T-helper 17 cell (primary cell): ENCODE measurements at regions not wholly inside any gene's neighbourhood (a gene's known extent, or its start where the extent isn't known, plus 50 kb on each side); places are given as distances from the start of the nearest gene placed in this dataset.

ENCODE experiments used
- ATAC-seq: fragments of 150-1000 bp; cut with Tn5 transposase; 2 replicates; pipeline ENCODE4 v1.10.0; 2021; ENCODE audit warnings: mild to moderate bottlenecking, moderate library complexity
- DNase-seq, 3 donors: peaks; one replicate each; pipeline versions ENCODE4 v3.0.0 to v3.0.0-alpha.2; 2020 to 2021
- H3K9me3 ChIP-seq: one replicate; pipeline ENCODE4 v1.7.0; 2013; ENCODE audit warnings: low read length, mild to moderate bottlenecking; ENCODE audit not compliant: control insufficient read depth, poor library complexity, severe bottlenecking
- H3K27ac Mint-ChIP-seq: one replicate; pipeline ENCODE4 v1.8.0; 2022; ENCODE audit warnings: mild to moderate bottlenecking, moderate library complexity, mixed read lengths
- H3K27me3 Mint-ChIP-seq: one replicate; pipeline ENCODE4 v1.8.0; 2022; ENCODE audit warnings: mixed read lengths
- H3K36me3 Mint-ChIP-seq: one replicate; pipeline ENCODE4 v1.8.0; 2022; ENCODE audit warnings: low read depth, mixed read lengths
- H3K4me1 Mint-ChIP-seq: one replicate; pipeline ENCODE4 v1.8.0; 2022; ENCODE audit warnings: mild to moderate bottlenecking, mixed read lengths
- H3K4me3 Mint-ChIP-seq: one replicate; pipeline ENCODE4 v1.8.0; 2022; ENCODE audit warnings: mild to moderate bottlenecking, moderate library complexity, mixed read lengths

GRCh38 chr15:36067483-36068274 is 511.7 kb upstream of the CDIN1 start:
- Mint-ChIP-seq H3K27ac (no peak overlapping the region), H3K4me3 (no peak overlapping the region), H3K4me1 (no peaks in the 10 kb centered on the region), H3K36me3 (no peaks in the 10 kb centered on the region), H3K27me3 (no peaks in the 10 kb centered on the region)
- DNase-seq (no peak), ATAC-seq (no peak)
- H3K9me3 ChIP-seq = no peaks in the 10 kb centered on the region

GRCh38 chr15:36075333-36075732 is 504.1 kb upstream of the CDIN1 start:
- DNase-seq (no peak), ATAC-seq (no peak)
- no peaks in the 10 kb centered on the region for H3K36me3 Mint-ChIP-seq
- no peak overlapping the region for H3K4me3 Mint-ChIP-seq
- no peak overlapping the region for H3K27ac Mint-ChIP-seq
- H3K9me3 ChIP-seq = no peaks in the 10 kb centered on the region
- H3K4me1 Mint-ChIP-seq = no peaks in the 10 kb centered on the region
- H3K27me3 Mint-ChIP-seq = no peaks in the 10 kb centered on the region

DNA sequence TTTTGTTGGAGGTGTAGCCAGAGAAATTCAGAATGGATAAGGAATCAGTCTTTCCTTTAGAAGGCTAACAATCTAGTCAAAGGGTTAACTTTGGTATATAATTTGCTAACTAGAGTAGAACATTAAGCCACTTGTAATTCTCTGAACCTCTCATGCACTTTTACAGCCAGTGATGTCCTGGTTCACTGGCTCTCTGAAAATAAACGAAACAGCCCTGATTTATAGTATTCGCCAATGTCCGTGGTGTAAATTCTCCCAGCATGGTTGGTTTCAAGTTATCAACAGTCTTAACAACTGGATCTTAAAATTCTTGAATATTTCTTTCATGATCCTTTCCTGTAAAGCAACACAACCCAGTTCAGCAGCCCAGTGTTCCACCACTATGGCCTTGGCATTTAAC is 500.4 kb upstream of the CDIN1 start:
- Mint-ChIP-seq H3K4me3 (no peak overlapping the region), H3K27me3 (no peaks in the 10 kb centered on the region), H3K27ac (no peak overlapping the region), H3K36me3 (no peaks in the 10 kb centered on the region), H3K4me1 (no peaks in the 10 kb centered on the region)
- DNase-seq (no peak), ATAC-seq (no peak)
- H3K9me3 ChIP-seq = no peaks in the 10 kb centered on the region

DNA sequence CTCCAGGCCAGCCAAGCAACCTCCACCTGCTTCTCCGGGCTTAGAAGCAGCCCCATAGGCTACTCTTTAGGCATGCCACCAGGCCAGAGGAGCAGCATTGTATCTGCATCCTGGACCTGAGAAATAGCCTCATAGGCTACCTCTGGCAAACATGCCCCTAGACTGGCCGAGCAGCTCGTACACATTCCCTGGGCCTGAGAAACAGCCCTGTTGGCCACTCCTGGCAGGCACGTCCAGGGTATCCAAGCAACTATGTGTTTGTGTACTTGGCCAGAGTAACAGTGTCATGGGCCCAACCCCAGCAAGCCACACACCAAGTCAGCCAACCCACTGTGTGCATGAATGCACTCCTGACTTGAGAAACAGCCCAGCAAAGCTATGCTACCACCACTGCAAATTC is 498.7 kb upstream of the CDIN1 start:
- Mint-ChIP-seq H3K27me3 (no peaks in the 10 kb centered on the region), H3K36me3 (no peaks in the 10 kb centered on the region), H3K4me1 (no peaks in the 10 kb centered on the region), H3K27ac (no peak overlapping the region), H3K4me3 (no peak overlapping the region)
- ATAC-seq (no peak), DNase-seq (no peak)
- no peaks in the 10 kb centered on the region for H3K9me3 ChIP-seq

GRCh38 chr15:36090286-36090946 is 489.0 kb upstream of the CDIN1 start:
- Mint-ChIP-seq H3K4me1 (no peaks in the 10 kb centered on the region), H3K27ac (no peak overlapping the region), H3K27me3 (no peaks in the 10 kb centered on the region), H3K36me3 (no peaks in the 10 kb centered on the region), H3K4me3 (no peak overlapping the region)
- ATAC-seq (no peak), DNase-seq (no peak)
- H3K9me3 ChIP-seq = no peaks in the 10 kb centered on the region

DNA sequence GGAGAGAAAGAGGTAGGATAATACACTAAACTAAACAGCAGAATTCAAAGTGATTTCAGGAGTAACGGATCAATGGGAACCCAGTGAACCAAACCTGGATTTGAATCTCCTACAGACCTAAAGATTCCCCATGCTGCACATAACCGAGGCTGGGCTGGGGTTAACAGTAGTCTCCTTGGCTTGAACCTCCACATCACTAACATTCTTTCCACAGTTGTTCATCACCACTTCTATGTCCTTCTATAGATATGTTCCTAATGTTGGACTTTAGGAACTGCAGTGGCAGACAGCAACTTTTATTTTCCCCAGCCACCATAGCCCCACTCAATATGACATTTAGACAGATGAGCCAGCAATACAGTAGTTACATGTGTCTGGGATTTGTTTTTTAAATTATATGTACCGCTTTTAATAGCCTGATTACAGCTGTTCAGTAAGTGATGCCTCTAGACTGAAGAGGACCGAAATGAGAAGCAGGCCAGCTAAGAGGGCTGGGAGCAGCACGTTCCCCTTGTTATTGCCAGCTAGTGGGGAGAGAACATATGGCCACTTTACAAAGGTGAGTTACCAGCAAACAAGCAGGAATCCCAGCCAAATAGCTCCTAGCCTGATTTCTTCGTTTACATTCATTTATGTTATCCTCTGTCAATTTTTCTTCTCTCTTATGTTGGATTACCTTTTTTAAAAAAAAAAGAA is 472.6 kb upstream of the CDIN1 start:
- H3K36me3 Mint-ChIP-seq = no peaks in the 10 kb centered on the region
- H3K9me3 ChIP-seq = no peaks in the 10 kb centered on the region
- H3K4me1 Mint-ChIP-seq = no peaks in the 10 kb centered on the region
- no peaks in the 10 kb centered on the region for H3K27me3 Mint-ChIP-seq
- ATAC-seq = no peak
- H3K27ac Mint-ChIP-seq = no peak overlapping the region
- H3K4me3 Mint-ChIP-seq = no peak overlapping the region
- DNase-seq = no peak

DNA sequence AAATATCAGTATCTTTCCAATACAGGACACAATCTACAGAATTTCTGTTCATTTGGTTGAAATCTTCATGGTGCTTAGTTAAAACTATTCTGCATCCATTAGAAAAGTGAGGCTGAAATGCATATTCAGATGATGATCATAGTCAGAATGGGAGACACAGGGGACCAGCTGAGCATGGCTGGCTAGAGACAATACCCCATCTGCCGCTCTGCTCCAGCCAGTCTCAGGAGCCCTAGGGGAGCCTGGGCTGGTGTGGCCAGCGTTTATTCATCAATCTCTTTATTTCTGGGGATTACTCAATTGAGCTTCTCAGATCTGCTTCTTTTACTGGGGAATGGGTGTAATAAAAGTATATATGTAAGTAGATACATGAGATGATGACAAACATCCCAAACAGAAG is 470.9 kb upstream of the CDIN1 start:
- H3K27ac Mint-ChIP-seq = no peak overlapping the region
- no peaks in the 10 kb centered on the region for H3K9me3 ChIP-seq
- H3K4me1 Mint-ChIP-seq = no peaks in the 10 kb centered on the region
- no peaks in the 10 kb centered on the region for H3K27me3 Mint-ChIP-seq
- DNase-seq = no peak
- no peak overlapping the region for H3K4me3 Mint-ChIP-seq
- no peak for ATAC-seq
- no peaks in the 10 kb centered on the region for H3K36me3 Mint-ChIP-seq

- Mint-ChIP-seq H3K27ac (no peak overlapping the region), H3K27me3 (no peaks in the 10 kb centered on the region), H3K4me1 (no peaks in the 10 kb centered on the region), H3K36me3 (no peaks in the 10 kb centered on the region), H3K4me3 (no peak overlapping the region)
- no peak for ATAC-seq
- DNase-seq = no peak
- H3K9me3 ChIP-seq = no peaks in the 10 kb centered on the region
These were observed 469.3 kb upstream of the CDIN1 start for GRCh38 chr15:36109943-36110658.

DNA sequence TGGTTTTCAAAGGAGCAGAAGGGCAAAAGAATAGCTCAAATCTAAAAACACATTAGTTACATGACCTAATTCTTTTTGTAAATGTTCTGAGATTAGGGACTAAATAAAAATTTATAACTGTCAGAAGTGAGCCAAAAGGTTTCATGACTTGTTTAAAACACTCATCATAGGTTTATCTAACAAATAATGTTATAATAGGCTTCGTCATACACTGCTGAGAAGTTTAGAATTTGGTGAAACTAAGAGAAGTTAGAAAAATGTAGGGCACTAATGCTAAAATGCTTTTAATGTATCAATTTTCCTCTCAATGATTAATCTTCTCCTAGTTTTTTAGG is 468.8 kb upstream of the CDIN1 start:
- DNase-seq (no peak), ATAC-seq (no peak)
- H3K27ac Mint-ChIP-seq = no peak overlapping the region
- H3K36me3 Mint-ChIP-seq = no peaks in the 10 kb centered on the region
- H3K4me3 Mint-ChIP-seq = no peak overlapping the region
- H3K27me3 Mint-ChIP-seq = no peaks in the 10 kb centered on the region
- H3K9me3 ChIP-seq = no peaks in the 10 kb centered on the region
- no peaks in the 10 kb centered on the region for H3K4me1 Mint-ChIP-seq

DNA sequence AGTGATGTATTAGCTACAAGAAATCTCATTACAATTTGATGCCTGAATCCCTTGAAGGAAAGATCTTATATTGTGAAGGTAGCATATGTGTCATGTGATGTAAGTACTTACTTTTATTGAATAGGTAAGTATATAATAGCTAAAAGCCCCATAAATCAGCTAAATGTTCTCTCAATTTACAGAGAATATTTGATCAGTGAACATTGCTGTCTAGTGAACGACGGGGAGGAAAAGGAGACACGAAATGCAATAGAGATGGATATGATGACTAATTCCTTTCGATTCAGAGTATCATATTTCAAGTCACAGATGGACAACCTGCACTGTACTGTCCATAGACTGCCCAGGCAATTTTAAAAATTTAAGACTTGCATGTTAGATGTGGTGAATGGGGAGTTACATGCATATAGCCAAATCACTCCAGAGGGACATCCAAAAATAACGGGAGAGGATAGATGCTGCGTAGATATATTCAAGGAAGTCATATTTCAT is 462.1 kb upstream of the CDIN1 start:
- H3K9me3 ChIP-seq = no peaks in the 10 kb centered on the region
- Mint-ChIP-seq H3K36me3 (no peaks in the 10 kb centered on the region), H3K27me3 (no peaks in the 10 kb centered on the region), H3K4me3 (no peak overlapping the region), H3K27ac (no peak overlapping the region), H3K4me1 (no peaks in the 10 kb centered on the region)
- DNase-seq = no peak
- ATAC-seq = no peak

DNA sequence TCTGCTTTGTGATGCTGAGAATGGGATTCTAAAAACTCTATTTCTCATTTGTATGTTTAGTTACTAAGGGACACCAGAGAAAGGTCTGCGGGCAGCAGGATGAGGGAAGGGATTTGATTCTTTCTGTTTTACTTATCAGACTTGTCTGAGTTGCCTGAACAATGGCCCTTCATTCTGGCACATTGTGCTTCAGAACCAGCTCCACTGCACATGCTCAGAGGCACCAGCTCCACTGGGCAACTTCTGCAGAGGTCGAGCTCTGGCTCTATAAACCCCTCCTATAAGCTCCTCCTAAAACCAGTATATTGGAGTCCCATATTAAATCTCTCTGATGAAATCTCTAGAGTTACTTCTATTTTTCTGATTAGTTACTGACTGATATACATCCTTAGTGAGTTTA is 453.2 kb upstream of the CDIN1 start:
- no peak overlapping the region for H3K4me3 Mint-ChIP-seq
- no peaks in the 10 kb centered on the region for H3K9me3 ChIP-seq
- no peaks in the 10 kb centered on the region for H3K27me3 Mint-ChIP-seq
- H3K4me1 Mint-ChIP-seq = no peaks in the 10 kb centered on the region
- no peak for ATAC-seq
- H3K36me3 Mint-ChIP-seq = no peaks in the 10 kb centered on the region
- DNase-seq = no peak
- no peak overlapping the region for H3K27ac Mint-ChIP-seq

- Mint-ChIP-seq H3K27ac (no peak overlapping the region), H3K4me3 (no peak overlapping the region), H3K27me3 (no peaks in the 10 kb centered on the region), H3K4me1 (no peaks in the 10 kb centered on the region), H3K36me3 (no peaks in the 10 kb centered on the region)
- DNase-seq (no peak), ATAC-seq (no peak)
- H3K9me3 ChIP-seq = no peaks in the 10 kb centered on the region
These were observed 448.6 kb upstream of the CDIN1 start for GRCh38 chr15:36130641-36131310.

DNA sequence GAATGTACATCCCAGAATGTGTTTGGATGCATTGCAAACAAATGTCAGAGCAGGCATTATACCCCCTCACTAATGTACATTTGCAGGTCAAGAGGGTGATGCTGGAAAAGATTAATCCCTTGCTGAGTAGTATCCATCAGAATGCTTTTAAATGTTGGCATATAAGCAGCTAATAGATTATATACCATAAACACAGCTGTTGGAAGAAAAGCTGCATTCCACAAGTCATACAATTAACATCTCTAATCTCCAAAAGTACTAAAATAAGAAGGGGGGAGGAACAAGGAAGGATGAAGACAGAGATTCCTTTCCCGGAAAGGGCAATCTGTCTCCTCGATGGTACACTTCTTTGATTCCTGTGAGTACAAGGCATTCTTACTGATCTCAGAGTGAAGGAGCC is 445.7 kb upstream of the CDIN1 start:
- DNase-seq (no peak), ATAC-seq (no peak)
- no peaks in the 10 kb centered on the region for H3K9me3 ChIP-seq
- no peak overlapping the region for H3K4me3 Mint-ChIP-seq
- no peaks in the 10 kb centered on the region for H3K27me3 Mint-ChIP-seq
- no peaks in the 10 kb centered on the region for H3K4me1 Mint-ChIP-seq
- no peaks in the 10 kb centered on the region for H3K36me3 Mint-ChIP-seq
- H3K27ac Mint-ChIP-seq = no peak overlapping the region
